ENCODE measurements at regions not wholly inside any gene's neighbourhood (a gene's known extent, or its start where the extent isn't known, plus 50 kb on each side); places are given as distances from the start of the nearest gene placed in this dataset.
A peak's percentile ranks its signal among the peaks of the same experiment; 100 is the strongest.

DNA sequence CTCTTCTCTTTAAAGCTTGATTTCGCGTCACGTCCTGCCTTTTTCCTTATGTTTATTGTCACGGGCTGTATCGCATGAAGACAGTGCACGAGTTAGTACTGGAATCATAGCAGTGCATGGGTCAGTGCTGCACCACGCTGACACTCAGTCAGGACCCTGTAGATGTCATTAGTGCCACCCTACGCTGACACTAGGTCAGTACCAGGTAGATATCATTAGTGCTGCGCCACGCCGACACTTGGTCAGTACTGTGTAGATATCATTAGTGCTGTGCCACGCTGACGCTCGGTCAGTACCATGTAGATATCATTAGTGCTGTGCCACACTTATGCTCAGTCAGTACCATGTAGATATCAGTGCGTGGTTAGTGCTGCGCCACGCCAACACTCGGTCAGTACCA, 106.2 kb upstream of the ZNF469 start:
- H2AFZ ChIP-seq: no peak overlapping the region
- no peak overlapping the region for H3K27ac ChIP-seq
- no peak overlapping the region for H3K9ac ChIP-seq
- peaks cover 13% of the 10 kb centered on the region for H3K4me1 ChIP-seq (ENCODE audit: insufficient read depth)
- no peaks in the 10 kb centered on the region for H3K9me2 ChIP-seq (ENCODE audit: insufficient read depth)
- no peaks in the 10 kb centered on the region for H3F3A ChIP-seq (ENCODE audit: insufficient read depth)
- TF ChIP-seq EZH2phosphoT487 (IDR thresholded peaks at IDR 0.05; ENCODE audit: insufficient read depth, low read depth) (no peak), EZH2 (IDR thresholded peaks at IDR 0.05; ENCODE audit: insufficient read depth, poor library complexity, severe bottlenecking) (no peak)
- 97 to 98% methylated on average over 18 of the region's 18 CpGs for WGBS, 2 experiments (ENCODE audit: low coverage in 1 of 2, low lambda C conversion rate in 2 of 2, missing lambda C conversion rate in 2 of 2)
- H4K20me1 ChIP-seq (ENCODE audit: insufficient read depth): no peaks in the 10 kb centered on the region
- no peak overlapping the region for H3K4me3 ChIP-seq
- no peaks in the 10 kb centered on the region for H3K27me3 ChIP-seq (replicated peaks; ENCODE audit: insufficient read depth)
- no peaks in the 10 kb centered on the region for H3K36me3 ChIP-seq (ENCODE audit: low read depth)
- in situ Hi-C loops (cut with MboI): no loop called here
- no peak overlapping the region for H3K4me2 ChIP-seq (ENCODE audit: unreplicated experiment)
- H3K79me2 ChIP-seq (ENCODE audit: insufficient read depth): no peaks in the 10 kb centered on the region
- DNase-seq: no peak
- H3K9me3 ChIP-seq (ENCODE audit: low read depth): no peaks in the 10 kb centered on the region

DNA sequence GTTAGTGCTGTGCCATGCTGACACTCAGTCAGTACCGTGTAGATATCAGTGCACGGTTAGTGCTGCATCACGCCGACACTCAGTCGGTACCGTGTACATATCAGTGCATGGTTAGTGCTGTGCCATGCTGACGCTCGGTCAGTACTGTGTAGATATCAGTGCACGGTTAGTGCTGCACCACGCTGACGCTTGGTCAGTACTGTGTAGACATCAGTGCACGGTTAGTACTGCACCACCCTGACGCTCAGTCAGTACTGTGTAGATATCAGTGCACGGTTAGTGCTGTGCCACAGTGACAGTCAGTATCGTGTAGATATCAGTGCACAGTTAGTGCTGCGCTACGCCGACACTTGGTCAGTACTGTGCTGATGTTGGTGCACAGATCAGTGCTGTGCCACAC, 102.8 kb upstream of the ZNF469 start:
- WGBS, 2 experiments (ENCODE audit: low coverage in 1 of 2, low lambda C conversion rate in 2 of 2, missing lambda C conversion rate in 2 of 2): 94% methylated on average over 17 to 18 of the region's 18 CpGs
- H3K4me1 ChIP-seq (ENCODE audit: insufficient read depth): peaks cover 7% of the 10 kb centered on the region
- in situ Hi-C loops (cut with MboI): no loop called here

DNA sequence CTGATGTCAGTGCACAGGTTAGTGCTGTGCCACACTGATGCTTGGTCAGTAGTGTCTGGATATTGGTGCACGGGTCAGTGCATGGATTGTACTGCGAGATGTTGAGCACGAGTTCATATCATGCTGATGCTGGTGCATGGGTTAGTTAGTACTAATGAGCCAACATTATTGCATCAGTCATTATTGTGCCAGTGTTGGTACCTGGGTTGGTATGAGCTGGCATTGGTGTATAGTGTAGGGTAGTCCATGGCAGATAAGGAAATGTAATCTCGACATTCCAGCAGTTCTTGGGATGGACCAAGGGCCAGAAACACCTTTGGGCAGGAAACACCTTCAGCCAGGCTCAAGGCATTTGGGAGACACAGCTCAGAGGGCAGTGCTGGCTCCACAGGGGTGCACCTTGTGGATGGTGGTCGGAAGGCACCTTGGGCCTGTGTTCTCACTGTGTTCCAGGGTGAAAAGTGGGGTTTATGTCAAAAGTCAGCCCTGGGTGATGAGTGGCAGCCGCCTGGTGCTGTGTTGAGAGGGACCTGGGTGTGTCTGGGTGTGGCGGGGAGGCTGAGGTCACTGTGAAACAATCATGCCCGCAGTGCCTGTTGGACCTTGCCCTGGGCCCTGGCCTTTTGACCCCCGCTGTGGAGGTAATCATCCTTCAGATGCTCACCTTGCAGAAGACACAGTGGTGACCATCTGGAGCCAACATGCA, 100.7 kb upstream of the ZNF469 start:
- 72% methylated on average over 9 of the region's 9 CpGs for WGBS, 2 experiments (ENCODE audit: low coverage in 1 of 2, low lambda C conversion rate in 2 of 2, missing lambda C conversion rate in 2 of 2)
- Histone ChIP-seq H3K27me3 (replicated peaks; ENCODE audit: insufficient read depth) (no peaks in the 10 kb centered on the region), H3K9me2 (ENCODE audit: insufficient read depth) (no peaks in the 10 kb centered on the region), H3K4me3 (no peak overlapping the region), H3K9ac (no peak overlapping the region), H3K4me2 (ENCODE audit: unreplicated experiment) (no peak overlapping the region), H2AFZ (0 out of 2 replicates have a peak overlapping the region, but pooled peaks have one; percentile 57), H3K9me3 (ENCODE audit: low read depth) (no peaks in the 10 kb centered on the region), H4K20me1 (ENCODE audit: insufficient read depth) (no peaks in the 10 kb centered on the region), H3K79me2 (ENCODE audit: insufficient read depth) (no peaks in the 10 kb centered on the region), H3K27ac (no peak overlapping the region), H3F3A (ENCODE audit: insufficient read depth) (no peaks in the 10 kb centered on the region), H3K4me1 (ENCODE audit: insufficient read depth) (peaks cover 5% of the 10 kb centered on the region; the same call in 1 of the 2 replicates), H3K36me3 (ENCODE audit: low read depth) (no peaks in the 10 kb centered on the region)
- DNase-seq: no peak
- TF ChIP-seq EZH2 (IDR thresholded peaks at IDR 0.05; ENCODE audit: insufficient read depth, poor library complexity, severe bottlenecking) (no peak), EZH2phosphoT487 (IDR thresholded peaks at IDR 0.05; ENCODE audit: insufficient read depth, low read depth) (no peak)
- in situ Hi-C loops (cut with MboI): no loop called here

More for the DNA sequence above, 102.8 kb upstream of the ZNF469 start:
- no peaks in the 10 kb centered on the region for H3K27me3 ChIP-seq (replicated peaks; ENCODE audit: insufficient read depth)
- TF ChIP-seq EZH2phosphoT487 (IDR thresholded peaks at IDR 0.05; ENCODE audit: insufficient read depth, low read depth) (no peak), EZH2 (IDR thresholded peaks at IDR 0.05; ENCODE audit: insufficient read depth, poor library complexity, severe bottlenecking) (no peak)
- H3K27ac ChIP-seq: no peak overlapping the region
- no peak for DNase-seq
- H3K9ac ChIP-seq: no peak overlapping the region
- no peaks in the 10 kb centered on the region for H3K9me2 ChIP-seq (ENCODE audit: insufficient read depth)
- H3K9me3 ChIP-seq (ENCODE audit: low read depth): no peaks in the 10 kb centered on the region
- no peak overlapping the region for H3K4me3 ChIP-seq
- H3K36me3 ChIP-seq (ENCODE audit: low read depth): no peaks in the 10 kb centered on the region
- no peaks in the 10 kb centered on the region for H3K79me2 ChIP-seq (ENCODE audit: insufficient read depth)
- no peak overlapping the region for H2AFZ ChIP-seq
- H3K4me2 ChIP-seq (ENCODE audit: unreplicated experiment): no peak overlapping the region
- no peaks in the 10 kb centered on the region for H4K20me1 ChIP-seq (ENCODE audit: insufficient read depth)
- H3F3A ChIP-seq (ENCODE audit: insufficient read depth): no peaks in the 10 kb centered on the region

DNA sequence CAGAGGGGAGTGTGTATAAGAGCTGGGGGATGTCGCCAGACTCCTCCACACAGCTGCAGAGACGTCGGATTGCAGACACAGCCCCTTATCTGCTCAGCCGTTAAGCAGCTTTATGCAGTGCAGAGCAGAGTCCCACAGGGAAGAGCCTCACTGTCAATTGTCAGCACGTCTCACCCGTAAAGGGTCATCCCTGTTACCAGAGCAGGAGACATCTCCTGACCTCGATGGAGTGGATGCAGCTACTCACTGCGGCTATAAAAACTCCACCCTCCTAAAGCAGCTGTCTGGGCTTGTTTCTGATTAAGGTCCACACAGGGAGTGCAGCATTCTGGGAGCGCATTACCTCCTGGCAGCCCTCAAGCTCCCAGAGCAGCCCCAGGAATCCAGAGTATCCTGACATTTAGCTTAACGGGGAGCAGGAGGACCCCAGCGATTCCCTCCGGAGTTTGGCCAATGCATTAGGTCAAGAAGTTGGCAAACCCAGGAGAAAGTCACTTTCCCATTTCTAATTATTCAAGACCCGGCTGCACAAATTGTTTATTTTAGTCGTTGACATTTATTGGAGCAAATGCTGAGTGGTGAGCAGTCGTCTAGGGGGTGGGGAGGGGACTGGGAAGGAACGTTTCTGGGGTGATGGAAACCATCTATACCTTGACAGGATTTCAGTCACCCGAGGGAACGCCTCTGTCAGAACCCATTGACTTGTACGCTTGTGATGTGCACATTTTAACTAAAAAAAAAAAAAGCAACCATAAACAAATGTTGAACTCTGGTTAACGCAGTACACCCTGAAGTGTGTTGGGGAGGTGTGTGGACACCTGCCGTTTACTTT, 100.0 kb upstream of the ZNF469 start:
- Histone ChIP-seq H3F3A (ENCODE audit: insufficient read depth) (no peaks in the 10 kb centered on the region), H4K20me1 (ENCODE audit: insufficient read depth) (no peaks in the 10 kb centered on the region), H2AFZ (peak overlapping the region; percentile 57; the same call in 1 of the 2 replicates), H3K4me1 (ENCODE audit: insufficient read depth) (peaks cover 5% of the 10 kb centered on the region; the same call in 1 of the 2 replicates), H3K4me2 (ENCODE audit: unreplicated experiment) (no peak overlapping the region), H3K27me3 (replicated peaks; ENCODE audit: insufficient read depth) (no peaks in the 10 kb centered on the region), H3K9me2 (ENCODE audit: insufficient read depth) (no peaks in the 10 kb centered on the region), H3K27ac (no peak overlapping the region), H3K9me3 (ENCODE audit: low read depth) (no peaks in the 10 kb centered on the region), H3K79me2 (ENCODE audit: insufficient read depth) (no peaks in the 10 kb centered on the region), H3K4me3 (no peak overlapping the region), H3K9ac (no peak overlapping the region), H3K36me3 (ENCODE audit: low read depth) (no peaks in the 10 kb centered on the region)
- no peak for TF ChIP-seq EZH2 (IDR thresholded peaks at IDR 0.05; ENCODE audit: insufficient read depth, poor library complexity, severe bottlenecking)
- TF ChIP-seq EZH2phosphoT487 (IDR thresholded peaks at IDR 0.05; ENCODE audit: insufficient read depth, low read depth): no peak
- 24% methylated on average over 21 of the region's 21 CpGs for WGBS, 2 experiments (ENCODE audit: low coverage in 1 of 2, low lambda C conversion rate in 2 of 2, missing lambda C conversion rate in 2 of 2)
- in situ Hi-C loops (cut with MboI): no loop called here
- peak; percentile 64 for DNase-seq

Data from GM23248 (cell line).